OCI-LY7 (cell line): ENCODE measurements at regions not wholly inside any gene's neighbourhood (a gene's known extent, or its start where the extent isn't known, plus 50 kb on each side); places are given as distances from the start of the nearest gene placed in this dataset.

Experiments used
- BruUV-seq: library from RNA; stranded (reverse); fragments of 400-500 nt; replicated peaks from 2 replicates; lab custom pipeline; 2021; lab: Mats Ljungman, UMichigan
- CTCF ChIA-PET: fragments of 300-600 bp; sonication (Branson Sonifier 250); formaldehyde crosslinking; loops from one replicate; lab custom pipeline; 2022; ENCODE audit warnings: antibody characterized with exemption; ENCODE audit not compliant: unreplicated experiment; lab: Charles Lee
- POLR2A ChIA-PET: fragments of 300-600 bp; sonication (Branson Sonifier 250); formaldehyde crosslinking; loops from one replicate; lab custom pipeline; 2022; ENCODE audit warnings: antibody characterized with exemption; lab: Charles Lee
- DNase-seq: peaks from one replicate; pipeline ENCODE4 v3.0.0-alpha.2; 2015; ENCODE audit warnings: low spot score
- H2AFZ ChIP-seq: fragments of 200-600 bp; sonication (generic), shearing (Covaris generic); 2 replicates; pipeline ENCODE4 v1.6.1; 2014; ENCODE audit warnings: mild to moderate bottlenecking, antibody characterized with exemption, low read length, moderate library complexity
- H3K27ac ChIP-seq: fragments of 200-600 bp; sonication (generic); 2 replicates; pipeline ENCODE4 v1.5.1; 2014; ENCODE audit warnings: mixed run types, low read depth, mild to moderate bottlenecking, moderate library complexity, low read length, inconsistent platforms; ENCODE audit not compliant: poor library complexity, severe bottlenecking
- H3K36me3 ChIP-seq: fragments of 200-600 bp; sonication (generic); 2 replicates; pipeline ENCODE4 v1.6.1; 2014; ENCODE audit warnings: mild to moderate bottlenecking, antibody characterized with exemption, low read length, moderate library complexity, mixed read lengths; ENCODE audit not compliant: insufficient read depth
- H3K4me1 ChIP-seq: fragments of 200-600 bp; sonication (generic); 2 replicates; pipeline ENCODE4 v1.5.1; 2014; ENCODE audit warnings: mild to moderate bottlenecking, low read length; ENCODE audit not compliant: insufficient read depth, poor library complexity, severe bottlenecking
- H3K4me2 ChIP-seq: fragments of 200-600 bp; sonication (generic); 2 replicates; pipeline ENCODE4 v1.6.1; 2014; ENCODE audit warnings: mild to moderate bottlenecking, low read length
- H3K4me3 ChIP-seq: fragments of 200-600 bp; sonication (generic); 2 replicates; pipeline ENCODE4 v1.5.1; 2014; ENCODE audit warnings: mild to moderate bottlenecking, low read depth, low read length; ENCODE audit not compliant: poor library complexity, severe bottlenecking
- H3K79me2 ChIP-seq: fragments of 200-600 bp; sonication (generic); 2 replicates; pipeline ENCODE4 v1.6.1; 2016; ENCODE audit warnings: low read depth, mild to moderate bottlenecking, low read length, moderate library complexity, mixed read lengths; ENCODE audit not compliant: insufficient read depth
- H3K9me2 ChIP-seq: fragments of 200-600 bp; sonication (generic); 2 replicates; pipeline ENCODE4 v1.6.1; 2016; ENCODE audit warnings: mild to moderate bottlenecking, low read length, mixed read lengths; ENCODE audit not compliant: insufficient read depth
- H3K9me3 ChIP-seq: fragments of 200-600 bp; sonication (generic); 2 replicates; pipeline ENCODE4 v1.6.1; 2014; ENCODE audit warnings: mild to moderate bottlenecking, mixed run types, low read length, mixed read lengths
- H4K20me1 ChIP-seq: fragments of 200-600 bp; sonication (generic); 2 replicates; pipeline ENCODE4 v1.6.1; 2014; ENCODE audit warnings: mild to moderate bottlenecking, antibody characterized with exemption, low read length, moderate library complexity, mixed read lengths; ENCODE audit not compliant: insufficient read depth
- CTCF ChIP-seq: fragments of 200-600 bp; sonication (generic); conservative IDR thresholded peaks from 2 replicates; pipeline ENCODE4 v1.5.1; 2014; ENCODE audit warnings: mild to moderate bottlenecking, antibody characterized with exemption, low read length, moderate library complexity, mixed read lengths
- EZH2phosphoT487 ChIP-seq: fragments of 200-600 bp; sonication (generic); IDR thresholded peaks from 2 replicates; pipeline ENCODE4 v1.6.1; 2018; ENCODE audit warnings: low read depth, borderline replicate concordance, mild to moderate bottlenecking, mixed run types, antibody characterized with exemption, low read length, moderate library complexity, mixed read lengths
- intact Hi-C: fragments of 100-400 bp; cut with micrococcal nuclease; formaldehyde crosslinking; loops from one replicate; pipeline ENCODE4 v1.10.0; 2022; ENCODE audit not compliant: unreplicated experiment

DNA sequence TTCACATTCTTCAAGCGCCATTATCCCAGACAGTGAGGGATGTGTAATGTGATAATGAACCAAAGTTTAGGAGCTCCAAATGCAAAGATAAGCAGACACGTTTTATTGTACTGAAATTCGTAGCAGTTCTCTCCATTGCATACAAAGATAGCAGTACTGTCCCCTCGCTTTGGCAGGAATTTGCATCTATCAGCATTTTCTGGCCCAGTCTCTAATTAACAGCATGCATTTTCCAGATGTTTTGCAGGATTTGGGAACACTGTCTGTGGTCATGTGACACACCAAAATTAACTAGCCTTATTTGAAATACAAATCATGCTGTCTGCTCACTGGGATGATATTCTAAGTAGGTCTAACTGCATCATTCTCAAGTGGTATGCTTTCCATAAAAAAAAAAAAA is 235.9 kb upstream of the TRPM3 start:
- no peak for DNase-seq
- H3K36me3 ChIP-seq = no peaks in the 10 kb centered on the region
- no peaks in the 10 kb centered on the region for H3K9me2 ChIP-seq
- TF ChIP-seq EZH2phosphoT487 = no peak
- TF ChIP-seq CTCF = no peak
- no peaks in the 10 kb centered on the region for H4K20me1 ChIP-seq
- no peaks in the 10 kb centered on the region for H3K4me1 ChIP-seq
- no peak overlapping the region for H2AFZ ChIP-seq
- no peak overlapping the region for H3K4me2 ChIP-seq
- intact Hi-C loops = no loop called here
- H3K79me2 ChIP-seq = no peaks in the 10 kb centered on the region
- no TSS peak for BruUV-seq
- no peak overlapping the region for H3K27ac ChIP-seq
- no peaks in the 10 kb centered on the region for H3K9me3 ChIP-seq
- H3K4me3 ChIP-seq = no peak overlapping the region
- CTCF ChIA-PET = no interaction called here
- POLR2A ChIA-PET = no interaction called here

DNA sequence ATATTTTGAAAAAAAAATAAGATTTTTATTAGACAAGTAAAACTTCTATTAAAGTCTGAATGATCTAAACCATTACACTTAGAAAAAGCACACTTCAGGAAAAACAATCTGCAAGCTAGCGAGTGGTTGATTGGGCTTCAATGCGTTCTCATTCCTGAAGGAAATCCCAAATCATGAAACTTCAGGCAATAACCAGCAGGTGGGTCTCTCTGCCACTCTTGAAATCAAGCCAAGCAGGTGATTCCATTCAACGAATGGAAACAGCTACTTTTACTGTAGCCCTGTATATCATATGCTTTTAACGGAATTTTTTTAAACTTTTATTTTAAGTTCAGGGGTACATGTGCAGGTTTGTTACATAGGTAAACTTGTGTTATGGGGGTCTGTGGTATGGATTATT is 234.5 kb upstream of the TRPM3 start:
- Histone ChIP-seq H3K79me2 (no peaks in the 10 kb centered on the region), H2AFZ (no peak overlapping the region), H3K4me1 (no peaks in the 10 kb centered on the region), H3K9me2 (no peaks in the 10 kb centered on the region), H3K36me3 (no peaks in the 10 kb centered on the region), H4K20me1 (no peaks in the 10 kb centered on the region), H3K4me3 (no peak overlapping the region), H3K27ac (no peak overlapping the region), H3K4me2 (no peak overlapping the region), H3K9me3 (no peaks in the 10 kb centered on the region)
- no peak for TF ChIP-seq EZH2phosphoT487
- TF ChIP-seq CTCF = no peak
- intact Hi-C loops = no loop called here
- ChIA-PET CTCF (no interaction called here), POLR2A (no interaction called here)
- no peak for DNase-seq
- no TSS peak for BruUV-seq

DNA sequence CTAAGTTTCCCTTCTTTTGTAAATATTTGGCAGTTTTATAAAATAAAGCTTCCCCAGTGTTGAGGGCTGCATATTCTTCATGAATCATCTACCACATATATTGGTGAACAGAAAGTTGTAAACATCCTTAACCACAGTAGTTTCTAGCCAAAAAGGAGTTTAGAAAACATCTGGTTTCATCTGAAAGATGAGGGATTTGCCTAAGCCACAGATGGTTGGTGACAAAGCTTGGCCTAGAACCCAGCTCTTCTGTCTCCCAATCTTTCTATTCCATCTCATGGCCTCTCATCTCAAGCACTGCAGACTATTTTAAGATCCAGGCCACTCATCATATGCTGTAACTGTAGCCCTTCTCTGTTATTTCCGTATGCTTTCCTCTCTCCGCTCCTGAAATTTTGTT is 232.3 kb upstream of the TRPM3 start:
- BruUV-seq = no TSS peak
- no peaks in the 10 kb centered on the region for H4K20me1 ChIP-seq
- H3K9me3 ChIP-seq = no peaks in the 10 kb centered on the region
- H3K9me2 ChIP-seq = no peaks in the 10 kb centered on the region
- TF ChIP-seq CTCF = no peak
- TF ChIP-seq EZH2phosphoT487 = no peak
- H3K4me1 ChIP-seq = no peaks in the 10 kb centered on the region
- no peak overlapping the region for H3K27ac ChIP-seq
- H3K36me3 ChIP-seq = no peaks in the 10 kb centered on the region
- H2AFZ ChIP-seq = no peak overlapping the region
- CTCF ChIA-PET = no interaction called here
- POLR2A ChIA-PET = interaction anchor here (0.6 kb wide), 1 partner anchor 9 kb away, joined by 3 read pairs; no protein-coding TSS in a partner anchor
- H3K4me2 ChIP-seq = no peak overlapping the region
- DNase-seq = no peak
- no peak overlapping the region for H3K4me3 ChIP-seq
- H3K79me2 ChIP-seq = no peaks in the 10 kb centered on the region
- intact Hi-C loops = no loop called here
